HEK293 (cell line): ENCODE measurements at regions not wholly inside any gene's neighbourhood (a gene's known extent, or its start where the extent isn't known, plus 50 kb on each side); places are given as distances from the start of the nearest gene placed in this dataset.

ENCODE experiments used
- CTCF ChIA-PET: fragments of 350-600 bp; formaldehyde crosslinking; extraction: SDS; loops from one replicate; lab custom pipeline; 2021; ENCODE audit warnings: antibody characterized with exemption; lab: Yijun Ruan, JAX
- POLR2A ChIA-PET: fragments of 300-600 bp; formaldehyde crosslinking; extraction: SDS; loops from one replicate; lab custom pipeline; 2020; ENCODE audit warnings: antibody characterized with exemption, inconsistent platforms; lab: Yijun Ruan, JAX
- H3K27ac ChIP-seq: fragments of 200-500 bp; sonication (Bioruptor generic); 2 replicates; pipeline ENCODE4 v1.5.1; 2014; ENCODE audit warnings: low read depth, low read length, control low read depth, inconsistent platforms; ENCODE audit errors: extremely low read depth
- H3K36me3 ChIP-seq, 2 experiments: fragments of 200-500 bp in 1 of 2; sonication (Bioruptor generic) in 1 of 2; 1 replicate in 1 of 2; 2 replicates in 1 of 2; pipeline ENCODE4 v1.5.1; 2014 to 2017; ENCODE audit warnings: inconsistent platforms in 2 of 2, low read length in 2 of 2; ENCODE audit not compliant: control insufficient read depth in 2 of 2, insufficient read depth in 1 of 2
- H3K4me1 ChIP-seq: fragments of 200-500 bp; sonication (Bioruptor generic); 2 replicates; pipeline ENCODE4 v1.5.1; 2014; ENCODE audit warnings: mild to moderate bottlenecking, low read length, inconsistent platforms; ENCODE audit not compliant: control insufficient read depth, insufficient read depth
- H3K4me3 ChIP-seq: 2 replicates; pipeline ENCODE4 v1.5.1; 2011; ENCODE audit warnings: low read depth, mild to moderate bottlenecking, control low read depth, low read length, moderate library complexity
- H3K9me3 ChIP-seq: fragments of 200-500 bp; sonication (Bioruptor generic); 2 replicates; pipeline ENCODE4 v1.5.1; 2014; ENCODE audit warnings: low read depth, low read length, inconsistent platforms; ENCODE audit not compliant: control insufficient read depth, insufficient read depth
- HOXA7 ChIP-seq: sonication (generic); formaldehyde crosslinking; IDR thresholded peaks from 2 replicates; pipeline ENCODE4 v1.8.1; 2022; ENCODE audit warnings: missing genetic modification reagents, borderline replicate concordance
- MEIS1 ChIP-seq: sonication (generic); formaldehyde crosslinking; IDR thresholded peaks from 2 replicates; pipeline ENCODE4 v1.8.1; 2022; ENCODE audit warnings: missing genetic modification reagents, mild to moderate bottlenecking, borderline replicate concordance
- SCRT2 ChIP-seq: fragments of 450-650 bp; formaldehyde crosslinking; IDR thresholded peaks from 2 replicates; pipeline ENCODE4 v1.5.1; 2016; ENCODE audit warnings: missing biosample characterization, missing genetic modification characterization
- WT1 ChIP-seq: fragments of 450-650 bp; formaldehyde crosslinking; IDR thresholded peaks from 2 replicates; pipeline ENCODE4 v1.5.1; 2016; ENCODE audit warnings: missing biosample characterization, missing genetic modification characterization
- ZNF174 ChIP-seq: fragments of 450-650 bp; formaldehyde crosslinking; IDR thresholded peaks from 2 replicates; pipeline ENCODE4 v1.5.0; 2017; ENCODE audit warnings: missing biosample characterization, mild to moderate bottlenecking, missing genetic modification characterization
- ZNF350 ChIP-seq: fragments of 450-650 bp; formaldehyde crosslinking; IDR thresholded peaks from 2 replicates; pipeline ENCODE4 v1.5.0; 2017; ENCODE audit warnings: missing biosample characterization, mild to moderate bottlenecking, missing genetic modification characterization
- ZNF391 ChIP-seq: fragments of 450-650 bp; formaldehyde crosslinking; IDR thresholded peaks from 2 replicates; pipeline ENCODE4 v1.5.1; 2016; ENCODE audit warnings: low read depth, missing biosample characterization, missing genetic modification characterization, borderline replicate concordance
- ZNF561 ChIP-seq: fragments of 450-650 bp; IDR thresholded peaks from 2 replicates; pipeline ENCODE4 v1.5.1; 2018; ENCODE audit warnings: missing biosample characterization, missing genetic modification characterization, borderline replicate concordance
- ZNF629 ChIP-seq: fragments of 450-650 bp; formaldehyde crosslinking; IDR thresholded peaks from 2 replicates; pipeline ENCODE4 v1.5.1; 2017; ENCODE audit warnings: missing biosample characterization, missing genetic modification characterization
- ZNF677 ChIP-seq: fragments of 450-650 bp; IDR thresholded peaks from 2 replicates; pipeline ENCODE4 v1.5.0; 2018; ENCODE audit warnings: missing biosample characterization, mild to moderate bottlenecking, missing genetic modification characterization, moderate library complexity
- ZNF747 ChIP-seq: fragments of 450-650 bp; formaldehyde crosslinking; IDR thresholded peaks from 2 replicates; pipeline ENCODE4 v1.5.1; 2016; ENCODE audit warnings: missing biosample characterization, missing genetic modification characterization
- TF ChIP-seq, protein P1 (sequence below): fragments of 450-650 bp; formaldehyde crosslinking; IDR thresholded peaks from 2 replicates; pipeline ENCODE4 v1.5.1; 2017; ENCODE audit warnings: missing biosample characterization, missing genetic modification characterization
- TF ChIP-seq, protein P2 (sequence below): fragments of 450-650 bp; formaldehyde crosslinking; IDR thresholded peaks from 2 replicates; pipeline ENCODE4 v1.5.1; 2016; ENCODE audit warnings: missing biosample characterization, missing genetic modification characterization
- TF ChIP-seq, protein P3 (sequence below): fragments of 450-650 bp; formaldehyde crosslinking; IDR thresholded peaks from 2 replicates; pipeline ENCODE4 v1.5.1; 2016; ENCODE audit warnings: missing biosample characterization, missing genetic modification characterization

DNA sequence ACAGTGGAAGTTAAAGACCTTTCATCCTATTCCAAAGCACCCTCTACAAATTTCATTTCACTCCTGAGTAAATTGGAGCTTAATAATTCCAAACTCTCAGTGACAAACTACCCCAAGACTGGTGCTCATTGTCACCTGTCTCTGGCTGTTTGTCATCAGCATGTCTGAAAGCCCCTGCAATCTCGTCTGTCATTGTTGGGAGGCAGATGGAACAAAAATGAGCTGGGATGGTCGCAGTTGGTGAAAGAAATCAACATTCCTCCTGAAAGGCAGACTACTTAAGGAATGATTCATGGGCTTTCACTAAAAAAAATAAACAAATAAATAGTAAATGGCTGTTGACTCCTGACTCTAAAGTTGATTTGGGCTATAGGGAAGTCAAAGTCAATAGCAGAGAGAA, 69.7 kb upstream of the PALS2 start (continued):
- TF ChIP-seq ZNF561 (tag by site-specific recombination) = no peak
- no peak for TF ChIP-seq HOXA7 (CRISPR knock-in tag)
- TF ChIP-seq ZNF677 (tag by site-specific recombination) = no peak
- no peak for TF ChIP-seq WT1 (tag by site-specific recombination)
- no peak for TF ChIP-seq ZNF629 (tag by site-specific recombination)

DNA sequence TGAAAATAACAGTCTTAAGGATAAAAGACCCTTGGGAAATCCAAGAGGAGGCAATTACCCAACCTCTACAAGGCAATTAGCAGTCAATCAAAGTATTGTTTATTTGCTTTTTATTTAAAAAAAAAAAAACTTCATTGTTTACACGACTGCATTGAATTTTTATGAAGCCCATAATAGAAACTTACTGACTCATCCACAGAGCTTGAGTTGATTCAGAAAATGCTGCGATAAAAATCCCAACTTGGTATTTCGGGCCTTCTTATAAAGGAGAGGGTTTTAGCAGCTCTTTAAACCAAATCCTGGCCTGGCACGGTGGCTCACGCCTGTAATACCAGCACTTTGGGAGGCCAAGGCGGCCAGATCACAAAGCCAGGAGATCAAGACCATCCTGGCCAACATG, 69.2 kb upstream of the PALS2 start:
- POLR2A ChIA-PET = no interaction called here
- H3K4me3 ChIP-seq = no peak overlapping the region
- CTCF ChIA-PET = interaction anchor here (1.1 kb wide), 1 partner anchor 9 kb away, joined by 3 read pairs; no protein-coding TSS in a partner anchor
- no peak for TF ChIP-seq SCRT2 (tag by site-specific recombination)
- TF ChIP-seq, protein P1, sequence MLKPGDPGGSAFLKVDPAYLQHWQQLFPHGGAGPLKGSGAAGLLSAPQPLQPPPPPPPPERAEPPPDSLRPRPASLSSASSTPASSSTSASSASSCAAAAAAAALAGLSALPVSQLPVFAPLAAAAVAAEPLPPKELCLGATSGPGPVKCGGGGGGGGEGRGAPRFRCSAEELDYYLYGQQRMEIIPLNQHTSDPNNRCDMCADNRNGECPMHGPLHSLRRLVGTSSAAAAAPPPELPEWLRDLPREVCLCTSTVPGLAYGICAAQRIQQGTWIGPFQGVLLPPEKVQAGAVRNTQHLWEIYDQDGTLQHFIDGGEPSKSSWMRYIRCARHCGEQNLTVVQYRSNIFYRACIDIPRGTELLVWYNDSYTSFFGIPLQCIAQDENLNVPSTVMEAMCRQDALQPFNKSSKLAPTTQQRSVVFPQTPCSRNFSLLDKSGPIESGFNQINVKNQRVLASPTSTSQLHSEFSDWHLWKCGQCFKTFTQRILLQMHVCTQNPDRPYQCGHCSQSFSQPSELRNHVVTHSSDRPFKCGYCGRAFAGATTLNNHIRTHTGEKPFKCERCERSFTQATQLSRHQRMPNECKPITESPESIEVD (tag by site-specific recombination) = peak; percentile 31; the same call in 1 of the 2 replicates
- H3K27ac ChIP-seq = no peak overlapping the region
- H3K36me3 ChIP-seq = no peaks in the 10 kb centered on the region
- peaks cover 3% of the 10 kb centered on the region; the same call in 1 of the 2 replicates for H3K4me1 ChIP-seq
- H3K9me3 ChIP-seq = no peaks in the 10 kb centered on the region

DNA sequence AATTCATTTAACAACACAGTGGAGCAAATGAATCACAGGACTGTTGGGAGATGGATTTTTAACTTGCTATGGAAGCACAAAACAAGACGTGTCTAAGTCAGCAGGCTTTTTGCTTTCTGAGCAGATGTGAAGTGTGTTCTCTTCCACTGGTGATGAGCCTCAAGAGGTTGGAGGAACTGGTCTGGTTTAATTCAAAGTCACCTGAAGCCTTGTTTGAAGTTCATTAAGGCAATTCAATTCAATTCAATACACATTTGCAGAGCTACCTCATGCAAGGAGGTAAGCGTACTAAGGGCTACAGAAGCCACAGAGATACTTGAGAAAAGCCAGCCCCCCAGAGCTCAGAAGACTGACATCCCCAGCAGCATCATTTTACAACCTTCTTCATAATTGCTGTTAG, 68.4 kb upstream of the PALS2 start:
- Histone ChIP-seq H3K4me1 (peaks cover 3% of the 10 kb centered on the region; the same call in 1 of the 2 replicates), H3K36me3 (no peaks in the 10 kb centered on the region)
- CTCF ChIA-PET = interaction anchor here (0.6 to 0.8 kb wide), 2 partner anchors 85 to 150 kb away, joined by 3 read pairs; no protein-coding TSS in a partner anchor
- no peak for TF ChIP-seq ZNF174
- TF ChIP-seq, all 188 proteins: peak for 0
- Histone ChIP-seq H3K4me3 (no peak overlapping the region), H3K9me3 (no peaks in the 10 kb centered on the region), H3K27ac (no peak overlapping the region)
- POLR2A ChIA-PET = no interaction called here

DNA sequence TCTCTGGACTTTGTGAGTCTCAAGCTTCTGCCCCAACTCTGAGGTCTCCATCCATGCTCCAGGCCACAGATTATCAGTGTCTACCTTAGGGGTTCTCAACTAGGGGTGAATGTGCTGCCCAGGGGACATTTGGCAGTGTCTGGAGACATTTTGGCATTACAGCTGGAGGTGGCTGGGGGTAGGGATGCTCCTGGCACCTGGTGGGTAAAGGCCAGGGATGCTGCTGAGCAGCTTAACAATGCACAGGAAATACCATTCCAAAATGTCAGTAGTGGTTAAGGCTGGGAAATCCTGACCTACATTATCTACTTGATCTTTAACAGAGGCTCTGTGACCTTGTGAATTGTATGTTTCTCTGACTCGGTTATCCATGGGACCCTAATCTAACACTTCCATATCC, 67.3 kb upstream of the PALS2 start:
- no peaks in the 10 kb centered on the region for H3K9me3 ChIP-seq
- peaks cover 3% of the 10 kb centered on the region; the same call in 1 of the 2 replicates for H3K4me1 ChIP-seq
- no peaks in the 10 kb centered on the region for H3K36me3 ChIP-seq
- H3K4me3 ChIP-seq = no peak overlapping the region
- CTCF ChIA-PET = interaction anchor here (0.8 kb wide), 1 partner anchor 568 kb away, joined by 3 read pairs; no protein-coding TSS in a partner anchor
- POLR2A ChIA-PET = no interaction called here
- no peak for TF ChIP-seq ZNF747 (tag by site-specific recombination)
- TF ChIP-seq ZNF391 = no peak
- TF ChIP-seq ZNF561 (tag by site-specific recombination) = no peak
- TF ChIP-seq, protein P2, sequence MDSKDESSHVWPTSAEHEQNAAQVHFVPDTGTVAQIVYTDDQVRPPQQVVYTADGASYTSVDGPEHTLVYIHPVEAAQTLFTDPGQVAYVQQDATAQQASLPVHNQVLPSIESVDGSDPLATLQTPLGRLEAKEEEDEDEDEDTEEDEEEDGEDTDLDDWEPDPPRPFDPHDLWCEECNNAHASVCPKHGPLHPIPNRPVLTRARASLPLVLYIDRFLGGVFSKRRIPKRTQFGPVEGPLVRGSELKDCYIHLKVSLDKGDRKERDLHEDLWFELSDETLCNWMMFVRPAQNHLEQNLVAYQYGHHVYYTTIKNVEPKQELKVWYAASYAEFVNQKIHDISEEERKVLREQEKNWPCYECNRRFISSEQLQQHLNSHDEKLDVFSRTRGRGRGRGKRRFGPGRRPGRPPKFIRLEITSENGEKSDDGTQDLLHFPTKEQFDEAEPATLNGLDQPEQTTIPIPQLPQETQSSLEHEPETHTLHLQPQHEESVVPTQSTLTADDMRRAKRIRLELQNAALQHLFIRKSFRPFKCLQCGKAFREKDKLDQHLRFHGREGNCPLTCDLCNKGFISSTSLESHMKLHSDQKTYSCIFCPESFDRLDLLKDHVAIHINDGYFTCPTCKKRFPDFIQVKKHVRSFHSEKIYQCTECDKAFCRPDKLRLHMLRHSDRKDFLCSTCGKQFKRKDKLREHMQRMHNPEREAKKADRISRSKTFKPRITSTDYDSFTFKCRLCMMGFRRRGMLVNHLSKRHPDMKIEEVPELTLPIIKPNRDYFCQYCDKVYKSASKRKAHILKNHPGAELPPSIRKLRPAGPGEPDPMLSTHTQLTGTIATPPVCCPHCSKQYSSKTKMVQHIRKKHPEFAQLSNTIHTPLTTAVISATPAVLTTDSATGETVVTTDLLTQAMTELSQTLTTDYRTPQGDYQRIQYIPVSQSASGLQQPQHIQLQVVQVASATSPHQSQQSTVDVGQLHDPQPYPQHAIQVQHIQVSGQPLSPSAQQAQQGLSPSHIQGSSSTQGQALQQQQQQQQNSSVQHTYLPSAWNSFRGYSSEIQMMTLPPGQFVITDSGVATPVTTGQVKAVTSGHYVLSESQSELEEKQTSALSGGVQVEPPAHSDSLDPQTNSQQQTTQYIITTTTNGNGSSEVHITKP (tag by site-specific recombination) = no peak
- TF ChIP-seq ZNF350 = no peak
- TF ChIP-seq, protein P3, sequence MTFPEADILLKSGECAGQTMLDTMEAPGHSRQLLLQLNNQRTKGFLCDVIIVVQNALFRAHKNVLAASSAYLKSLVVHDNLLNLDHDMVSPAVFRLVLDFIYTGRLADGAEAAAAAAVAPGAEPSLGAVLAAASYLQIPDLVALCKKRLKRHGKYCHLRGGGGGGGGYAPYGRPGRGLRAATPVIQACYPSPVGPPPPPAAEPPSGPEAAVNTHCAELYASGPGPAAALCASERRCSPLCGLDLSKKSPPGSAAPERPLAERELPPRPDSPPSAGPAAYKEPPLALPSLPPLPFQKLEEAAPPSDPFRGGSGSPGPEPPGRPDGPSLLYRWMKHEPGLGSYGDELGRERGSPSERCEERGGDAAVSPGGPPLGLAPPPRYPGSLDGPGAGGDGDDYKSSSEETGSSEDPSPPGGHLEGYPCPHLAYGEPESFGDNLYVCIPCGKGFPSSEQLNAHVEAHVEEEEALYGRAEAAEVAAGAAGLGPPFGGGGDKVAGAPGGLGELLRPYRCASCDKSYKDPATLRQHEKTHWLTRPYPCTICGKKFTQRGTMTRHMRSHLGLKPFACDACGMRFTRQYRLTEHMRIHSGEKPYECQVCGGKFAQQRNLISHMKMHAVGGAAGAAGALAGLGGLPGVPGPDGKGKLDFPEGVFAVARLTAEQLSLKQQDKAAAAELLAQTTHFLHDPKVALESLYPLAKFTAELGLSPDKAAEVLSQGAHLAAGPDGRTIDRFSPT = no peak
- TF ChIP-seq MEIS1 (CRISPR knock-in tag) = no peak
- H3K27ac ChIP-seq = no peak overlapping the region
